ENCODE measurements at regions not wholly inside any gene's neighbourhood (a gene's known extent, or its start where the extent isn't known, plus 50 kb on each side); places are given as distances from the start of the nearest gene placed in this dataset.
A peak's percentile ranks its signal among the peaks of the same experiment; 100 is the strongest.

GRCh38 chr6:7045331-7045730 is 62.4 kb upstream of the RREB1 start:
- peaks cover 9% of the 10 kb centered on the region for H3K4me1 Mint-ChIP-seq
- ATAC-seq: no peak
- H3K27ac Mint-ChIP-seq: no peak overlapping the region
- H3K9me3 Mint-ChIP-seq: no peaks in the 10 kb centered on the region
- DNase-seq (ENCODE audit: low spot score in 2 of 2): no peak
- no peaks in the 10 kb centered on the region for H3K36me3 Mint-ChIP-seq
- H3K4me3 Mint-ChIP-seq: no peak overlapping the region

- H3K9me3 Mint-ChIP-seq: no peaks in the 10 kb centered on the region
- no peaks in the 10 kb centered on the region for H3K36me3 Mint-ChIP-seq
- DNase-seq (ENCODE audit: low spot score in 2 of 2): no peak
- H3K4me1 Mint-ChIP-seq: peaks cover 9% of the 10 kb centered on the region
- H3K27ac Mint-ChIP-seq: no peak overlapping the region
- no peak overlapping the region for H3K4me3 Mint-ChIP-seq
- ATAC-seq: no peak
Observed at GRCh38 chr6:7045746-7046145, 62.0 kb upstream of the RREB1 start.

- DNase-seq (ENCODE audit: low spot score in 2 of 2) (no peak), ATAC-seq (no peak)
- Mint-ChIP-seq H3K9me3 (no peaks in the 10 kb centered on the region), H3K4me3 (no peak overlapping the region), H3K36me3 (no peaks in the 10 kb centered on the region), H3K4me1 (peaks cover 1% of the 10 kb centered on the region), H3K27ac (no peak overlapping the region)
Observed at GRCh38 chr6:7047128-7047527, 60.6 kb upstream of the RREB1 start.

GRCh38 chr6:7047966-7048365 is 59.8 kb upstream of the RREB1 start:
- no peaks in the 10 kb centered on the region for H3K9me3 Mint-ChIP-seq
- no peak overlapping the region for H3K4me3 Mint-ChIP-seq
- H3K4me1 Mint-ChIP-seq: peaks cover 5% of the 10 kb centered on the region
- no peak for ATAC-seq
- DNase-seq (ENCODE audit: low spot score in 2 of 2): no peak
- H3K36me3 Mint-ChIP-seq: no peaks in the 10 kb centered on the region
- H3K27ac Mint-ChIP-seq: no peak overlapping the region

- Mint-ChIP-seq H3K27ac (no peak overlapping the region), H3K36me3 (no peaks in the 10 kb centered on the region)
Observed at GRCh38 chr6:7048894-7049293, 58.9 kb upstream of the RREB1 start.

GRCh38 chr6:7050004-7050403 is 57.8 kb upstream of the RREB1 start:
- Mint-ChIP-seq H3K27ac (no peak overlapping the region), H3K36me3 (no peaks in the 10 kb centered on the region), H3K4me1 (peaks cover 6% of the 10 kb centered on the region), H3K9me3 (no peaks in the 10 kb centered on the region), H3K4me3 (peak overlapping the region; percentile 61)
- ATAC-seq (no peak), DNase-seq (ENCODE audit: low spot score in 2 of 2) (no peak)

More at GRCh38 chr6:7048894-7049293, 58.9 kb upstream of the RREB1 start:
- Mint-ChIP-seq H3K4me3 (no peak overlapping the region), H3K4me1 (peaks cover 6% of the 10 kb centered on the region), H3K9me3 (no peaks in the 10 kb centered on the region)
- ATAC-seq (no peak), DNase-seq (ENCODE audit: low spot score in 2 of 2) (no peak)

- Mint-ChIP-seq H3K36me3 (no peaks in the 10 kb centered on the region), H3K4me1 (peaks cover 6% of the 10 kb centered on the region), H3K27ac (no peak overlapping the region), H3K4me3 (peak overlapping the region; percentile 61), H3K9me3 (no peaks in the 10 kb centered on the region)
- peak in 1 of 2 donors; percentile 4 for DNase-seq (ENCODE audit: low spot score in 2 of 2)
- peak; percentile 65 for ATAC-seq
Observed at GRCh38 chr6:7050872-7051779, 56.6 kb upstream of the RREB1 start.

- no peak overlapping the region for H3K27ac Mint-ChIP-seq
- peaks cover 6% of the 10 kb centered on the region for H3K4me1 Mint-ChIP-seq
- ATAC-seq (peak; percentile 86), DNase-seq (ENCODE audit: low spot score in 2 of 2) (peak in 1 of 2 donors; percentile 25)
- no peaks in the 10 kb centered on the region for H3K36me3 Mint-ChIP-seq
- H3K4me3 Mint-ChIP-seq: peak overlapping the region; percentile 61
- H3K9me3 Mint-ChIP-seq: no peaks in the 10 kb centered on the region
Observed at GRCh38 chr6:7051780-7052442, 55.9 kb upstream of the RREB1 start.

GRCh38 chr6:7052443-7053011 is 55.2 kb upstream of the RREB1 start:
- H3K36me3 Mint-ChIP-seq: no peaks in the 10 kb centered on the region
- H3K4me3 Mint-ChIP-seq: peak overlapping the region; percentile 61
- no peaks in the 10 kb centered on the region for H3K9me3 Mint-ChIP-seq
- ATAC-seq: peak; percentile 11
- H3K4me1 Mint-ChIP-seq: peaks cover 6% of the 10 kb centered on the region
- no peak overlapping the region for H3K27ac Mint-ChIP-seq
- no peak for DNase-seq (ENCODE audit: low spot score in 2 of 2)

- Mint-ChIP-seq H3K27ac (no peak overlapping the region), H3K4me3 (peak overlapping the region; percentile 61), H3K4me1 (peaks cover 6% of the 10 kb centered on the region), H3K9me3 (no peaks in the 10 kb centered on the region), H3K36me3 (no peaks in the 10 kb centered on the region)
- DNase-seq (ENCODE audit: low spot score in 2 of 2): no peak
- ATAC-seq: no peak
Observed at GRCh38 chr6:7053125-7053774, 54.5 kb upstream of the RREB1 start.

All from stimulated activated effector memory CD8-positive, alpha-beta T cell treated with anti-CD3 and anti-CD28 coated beads, Interleukin-12 subunit alpha, Interleukin-12 subunit beta, amount 100 ng/mL, for 72 hours (primary cell).